GM23338 (cell line): ENCODE measurements at regions not wholly inside any gene's neighbourhood (a gene's known extent, or its start where the extent isn't known, plus 50 kb on each side); places are given as distances from the start of the nearest gene placed in this dataset.

Source experiments
- ATAC-seq: fragments of 200-7000 bp; cut with Tn5 transposase; 3 replicates; pipeline ENCODE4 v1.9.1; 2020
- DNase-seq: peaks from one replicate; pipeline ENCODE4 v3.0.0-alpha.2; 2015; ENCODE audit warnings: low spot score
- H2AFZ ChIP-seq: fragments of 200-600 bp; sonication (generic); 2 replicates; pipeline ENCODE4 v1.8.0; 2016; ENCODE audit warnings: antibody characterized with exemption, mild to moderate bottlenecking, moderate library complexity
- H3F3A ChIP-seq: fragments of 200-600 bp; sonication (generic); replicated peaks from 2 replicates; pipeline ENCODE4 v1.8.0; 2017; ENCODE audit warnings: antibody characterized with exemption, mixed run types, low read depth
- H3K27ac ChIP-seq: fragments of 200-600 bp; sonication (generic); 2 replicates; pipeline ENCODE4 v1.6.1; 2016; ENCODE audit warnings: low read depth
- H3K27me3 ChIP-seq: fragments of 200-600 bp; sonication (generic); 2 replicates; pipeline ENCODE4 v1.8.0; 2016; ENCODE audit warnings: mild to moderate bottlenecking, mixed run types, moderate library complexity; ENCODE audit not compliant: insufficient read depth
- H3K36me3 ChIP-seq: fragments of 200-600 bp; sonication (generic); 2 replicates; pipeline ENCODE4 v1.8.0; 2016; ENCODE audit warnings: mild to moderate bottlenecking; ENCODE audit not compliant: insufficient read depth
- H3K4me1 ChIP-seq: fragments of 200-600 bp; sonication (generic); 2 replicates; pipeline ENCODE4 v1.8.0; 2016; ENCODE audit warnings: mild to moderate bottlenecking, moderate library complexity; ENCODE audit not compliant: insufficient read depth
- H3K4me2 ChIP-seq: fragments of 200-600 bp; sonication (generic); 2 replicates; pipeline ENCODE4 v1.7.1; 2017; ENCODE audit warnings: mixed run types
- H3K4me3 ChIP-seq: fragments of 200-600 bp; sonication (generic); 2 replicates; pipeline ENCODE4 v1.6.1; 2016; ENCODE audit warnings: mixed run types
- H3K79me2 ChIP-seq: fragments of 200-600 bp; sonication (generic); replicated peaks from 2 replicates; pipeline ENCODE4 v1.8.0; 2017; ENCODE audit warnings: mild to moderate bottlenecking; ENCODE audit not compliant: insufficient read depth
- H3K9me2 ChIP-seq: fragments of 200-600 bp; sonication (generic); 2 replicates; pipeline ENCODE4 v1.8.0; 2017; ENCODE audit not compliant: insufficient read depth
- H4K20me1 ChIP-seq: fragments of 200-600 bp; sonication (generic); replicated peaks from 2 replicates; pipeline ENCODE4 v1.8.0; 2017; ENCODE audit warnings: mild to moderate bottlenecking; ENCODE audit not compliant: insufficient read depth
- H3K27ac Mint-ChIP-seq: 2 replicates; pipeline ENCODE4 v1.8.0; 2020; ENCODE audit warnings: inconsistent platforms, mild to moderate bottlenecking, moderate library complexity, mixed read lengths
- H3K27me3 Mint-ChIP-seq: 3 replicates; pipeline ENCODE4 v1.8.0; 2022; ENCODE audit warnings: low read depth, mild to moderate bottlenecking, moderate library complexity, mixed read lengths, inconsistent platforms; ENCODE audit not compliant: insufficient read depth, poor library complexity
- H3K36me3 Mint-ChIP-seq: 3 replicates; pipeline ENCODE4 v1.8.0; 2021; ENCODE audit warnings: low read depth, mild to moderate bottlenecking, inconsistent platforms, moderate library complexity, mixed read lengths
- H3K4me1 Mint-ChIP-seq: 3 replicates; pipeline ENCODE4 v1.8.0; 2020; ENCODE audit warnings: mild to moderate bottlenecking, inconsistent platforms, mixed read lengths
- H3K4me3 Mint-ChIP-seq: 3 replicates; pipeline ENCODE4 v1.8.0; 2021; ENCODE audit warnings: moderate library complexity, mild to moderate bottlenecking, inconsistent platforms, mixed read lengths
- H3K9me3 Mint-ChIP-seq: 3 replicates; pipeline ENCODE4 v1.8.0; 2020; ENCODE audit warnings: moderate library complexity, mild to moderate bottlenecking, inconsistent platforms, mixed read lengths
- EZH2 ChIP-seq: fragments of 200-600 bp; sonication (generic); IDR thresholded peaks from one replicate; pipeline ENCODE4 v1.8.0; 2017; ENCODE audit warnings: antibody characterized with exemption, mild to moderate bottlenecking, low read depth; ENCODE audit not compliant: unreplicated experiment
- EZH2phosphoT487 ChIP-seq: fragments of 200-600 bp; sonication (generic); IDR thresholded peaks from one replicate; pipeline ENCODE4 v1.8.1; 2018; ENCODE audit warnings: antibody characterized with exemption; ENCODE audit not compliant: unreplicated experiment
- JUNB ChIP-seq: IDR thresholded peaks from one replicate; pipeline ENCODE4 v1.6.1; 2016; ENCODE audit warnings: antibody characterized with exemption; ENCODE audit not compliant: unreplicated experiment
- NANOG ChIP-seq: IDR thresholded peaks from 2 replicates; pipeline ENCODE4 v1.6.1; 2016; ENCODE audit warnings: antibody characterized with exemption, borderline replicate concordance
- REST ChIP-seq: IDR thresholded peaks from one replicate; pipeline ENCODE4 v1.6.1; 2018; ENCODE audit warnings: antibody characterized with exemption; ENCODE audit not compliant: unreplicated experiment
- STAT1 ChIP-seq: IDR thresholded peaks from one replicate; pipeline ENCODE4 v1.6.1; 2016; ENCODE audit warnings: antibody characterized with exemption; ENCODE audit not compliant: unreplicated experiment
- ZNF114 ChIP-seq: fragments of 250-450 bp; sonication (Bioruptor Pico); IDR thresholded peaks from 2 replicates; pipeline ENCODE4 v1.5.0; 2020; ENCODE audit warnings: mild to moderate bottlenecking, moderate library complexity
- ZNF331 ChIP-seq: fragments of 250-450 bp; sonication (Bioruptor Pico); IDR thresholded peaks from 2 replicates; pipeline ENCODE4 v1.5.0; 2020; ENCODE audit warnings: low read depth, mild to moderate bottlenecking, moderate library complexity
- TF ChIP-seq, protein P1 (sequence below): IDR thresholded peaks from 2 replicates; pipeline ENCODE4 v1.6.1; 2016; ENCODE audit warnings: antibody characterized with exemption
- TF ChIP-seq, protein P2 (sequence below): fragments of 250-450 bp; sonication (Bioruptor Pico); IDR thresholded peaks from 2 replicates; pipeline ENCODE4 v1.5.0; 2020; ENCODE audit warnings: mild to moderate bottlenecking, moderate library complexity

DNA sequence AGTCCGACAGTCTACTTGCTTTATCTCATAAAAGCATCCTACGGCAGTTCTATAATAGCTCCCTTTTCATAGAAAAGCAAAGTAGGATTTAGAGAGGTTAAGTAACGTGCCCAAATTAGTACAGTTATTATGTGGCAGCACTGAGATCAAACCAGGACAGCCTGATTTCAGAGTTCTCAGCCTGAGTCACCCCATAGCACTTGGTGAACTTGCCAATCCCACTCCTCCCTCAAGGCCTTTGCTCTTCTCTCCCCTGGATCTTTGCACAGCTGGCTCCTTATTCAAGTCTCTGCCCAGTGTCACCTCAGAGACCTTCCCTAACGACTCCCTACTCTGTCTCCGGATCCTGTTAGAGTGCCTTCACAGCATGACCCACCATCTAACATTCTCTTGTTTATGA, 438.0 kb upstream of the NFE2L3 start:
- no peaks in the 10 kb centered on the region for H3K27me3 ChIP-seq
- H3K4me1 Mint-ChIP-seq: peaks cover 11% of the 10 kb centered on the region
- no peak overlapping the region for H3K27ac Mint-ChIP-seq
- no peaks in the 10 kb centered on the region for H3K36me3 Mint-ChIP-seq
- no peaks in the 10 kb centered on the region for H3K9me2 ChIP-seq
- H3K4me3 ChIP-seq: no peak overlapping the region
- no peak overlapping the region for H2AFZ ChIP-seq
- TF ChIP-seq, protein P1, sequence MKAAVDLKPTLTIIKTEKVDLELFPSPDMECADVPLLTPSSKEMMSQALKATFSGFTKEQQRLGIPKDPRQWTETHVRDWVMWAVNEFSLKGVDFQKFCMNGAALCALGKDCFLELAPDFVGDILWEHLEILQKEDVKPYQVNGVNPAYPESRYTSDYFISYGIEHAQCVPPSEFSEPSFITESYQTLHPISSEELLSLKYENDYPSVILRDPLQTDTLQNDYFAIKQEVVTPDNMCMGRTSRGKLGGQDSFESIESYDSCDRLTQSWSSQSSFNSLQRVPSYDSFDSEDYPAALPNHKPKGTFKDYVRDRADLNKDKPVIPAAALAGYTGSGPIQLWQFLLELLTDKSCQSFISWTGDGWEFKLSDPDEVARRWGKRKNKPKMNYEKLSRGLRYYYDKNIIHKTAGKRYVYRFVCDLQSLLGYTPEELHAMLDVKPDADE: no peak
- TF ChIP-seq EZH2phosphoT487 (no peak), REST (no peak), ZNF114 (CRISPR knock-in tag) (no peak), JUNB (no peak), NANOG (no peak), STAT1 (no peak), EZH2 (no peak), ZNF331 (CRISPR knock-in tag) (no peak)
- TF ChIP-seq, protein P2, sequence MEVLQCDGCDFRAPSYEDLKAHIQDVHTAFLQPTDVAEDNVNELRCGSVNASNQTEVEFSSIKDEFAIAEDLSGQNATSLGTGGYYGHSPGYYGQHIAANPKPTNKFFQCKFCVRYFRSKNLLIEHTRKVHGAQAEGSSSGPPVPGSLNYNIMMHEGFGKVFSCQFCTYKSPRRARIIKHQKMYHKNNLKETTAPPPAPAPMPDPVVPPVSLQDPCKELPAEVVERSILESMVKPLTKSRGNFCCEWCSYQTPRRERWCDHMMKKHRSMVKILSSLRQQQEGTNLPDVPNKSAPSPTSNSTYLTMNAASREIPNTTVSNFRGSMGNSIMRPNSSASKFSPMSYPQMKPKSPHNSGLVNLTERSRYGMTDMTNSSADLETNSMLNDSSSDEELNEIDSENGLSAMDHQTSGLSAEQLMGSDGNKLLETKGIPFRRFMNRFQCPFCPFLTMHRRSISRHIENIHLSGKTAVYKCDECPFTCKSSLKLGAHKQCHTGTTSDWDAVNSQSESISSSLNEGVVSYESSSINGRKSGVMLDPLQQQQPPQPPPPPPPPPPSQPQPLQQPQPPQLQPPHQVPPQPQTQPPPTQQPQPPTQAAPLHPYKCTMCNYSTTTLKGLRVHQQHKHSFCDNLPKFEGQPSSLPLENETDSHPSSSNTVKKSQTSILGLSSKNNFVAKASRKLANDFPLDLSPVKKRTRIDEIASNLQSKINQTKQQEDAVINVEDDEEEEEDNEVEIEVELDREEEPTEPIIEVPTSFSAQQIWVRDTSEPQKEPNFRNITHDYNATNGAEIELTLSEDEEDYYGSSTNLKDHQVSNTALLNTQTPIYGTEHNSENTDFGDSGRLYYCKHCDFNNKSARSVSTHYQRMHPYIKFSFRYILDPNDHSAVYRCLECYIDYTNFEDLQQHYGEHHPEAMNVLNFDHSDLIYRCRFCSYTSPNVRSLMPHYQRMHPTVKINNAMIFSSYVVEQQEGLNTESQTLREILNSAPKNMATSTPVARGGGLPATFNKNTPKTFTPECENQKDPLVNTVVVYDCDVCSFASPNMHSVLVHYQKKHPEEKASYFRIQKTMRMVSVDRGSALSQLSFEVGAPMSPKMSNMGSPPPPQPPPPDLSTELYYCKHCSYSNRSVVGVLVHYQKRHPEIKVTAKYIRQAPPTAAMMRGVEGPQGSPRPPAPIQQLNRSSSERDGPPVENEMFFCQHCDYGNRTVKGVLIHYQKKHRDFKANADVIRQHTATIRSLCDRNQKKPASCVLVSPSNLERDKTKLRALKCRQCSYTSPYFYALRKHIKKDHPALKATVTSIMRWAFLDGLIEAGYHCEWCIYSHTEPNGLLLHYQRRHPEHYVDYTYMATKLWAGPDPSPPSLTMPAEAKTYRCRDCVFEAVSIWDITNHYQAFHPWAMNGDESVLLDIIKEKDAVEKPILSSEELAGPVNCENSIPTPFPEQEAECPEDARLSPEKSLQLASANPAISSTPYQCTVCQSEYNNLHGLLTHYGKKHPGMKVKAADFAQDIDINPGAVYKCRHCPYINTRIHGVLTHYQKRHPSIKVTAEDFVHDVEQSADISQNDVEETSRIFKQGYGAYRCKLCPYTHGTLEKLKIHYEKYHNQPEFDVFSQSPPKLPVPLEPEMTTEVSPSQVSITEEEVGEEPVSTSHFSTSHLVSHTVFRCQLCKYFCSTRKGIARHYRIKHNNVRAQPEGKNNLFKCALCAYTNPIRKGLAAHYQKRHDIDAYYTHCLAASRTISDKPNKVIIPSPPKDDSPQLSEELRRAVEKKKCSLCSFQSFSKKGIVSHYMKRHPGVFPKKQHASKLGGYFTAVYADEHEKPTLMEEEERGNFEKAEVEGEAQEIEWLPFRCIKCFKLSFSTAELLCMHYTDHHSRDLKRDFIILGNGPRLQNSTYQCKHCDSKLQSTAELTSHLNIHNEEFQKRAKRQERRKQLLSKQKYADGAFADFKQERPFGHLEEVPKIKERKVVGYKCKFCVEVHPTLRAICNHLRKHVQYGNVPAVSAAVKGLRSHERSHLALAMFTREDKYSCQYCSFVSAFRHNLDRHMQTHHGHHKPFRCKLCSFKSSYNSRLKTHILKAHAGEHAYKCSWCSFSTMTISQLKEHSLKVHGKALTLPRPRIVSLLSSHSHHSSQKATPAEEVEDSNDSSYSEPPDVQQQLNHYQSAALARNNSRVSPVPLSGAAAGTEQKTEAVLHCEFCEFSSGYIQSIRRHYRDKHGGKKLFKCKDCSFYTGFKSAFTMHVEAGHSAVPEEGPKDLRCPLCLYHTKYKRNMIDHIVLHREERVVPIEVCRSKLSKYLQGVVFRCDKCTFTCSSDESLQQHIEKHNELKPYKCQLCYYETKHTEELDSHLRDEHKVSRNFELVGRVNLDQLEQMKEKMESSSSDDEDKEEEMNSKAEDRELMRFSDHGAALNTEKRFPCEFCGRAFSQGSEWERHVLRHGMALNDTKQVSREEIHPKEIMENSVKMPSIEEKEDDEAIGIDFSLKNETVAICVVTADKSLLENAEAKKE (CRISPR knock-in tag): no peak
- no peaks in the 10 kb centered on the region for H3K36me3 ChIP-seq
- H3K27ac ChIP-seq: no peak overlapping the region
- DNase-seq (no peak), ATAC-seq (no peak)
- H3K79me2 ChIP-seq: no peaks in the 10 kb centered on the region
- H3K27me3 Mint-ChIP-seq: no peaks in the 10 kb centered on the region
- H3F3A ChIP-seq: no peaks in the 10 kb centered on the region
- peaks cover 5% of the 10 kb centered on the region; the same call in 1 of the 2 replicates for H3K4me1 ChIP-seq
- no peaks in the 10 kb centered on the region for H4K20me1 ChIP-seq
- no peak overlapping the region for H3K4me2 ChIP-seq
- no peak overlapping the region for H3K4me3 Mint-ChIP-seq
- H3K9me3 Mint-ChIP-seq: no peaks in the 10 kb centered on the region
